Inflammatory macrophage treated with lipopolysaccharide for 1 hour (primary cell): ENCODE measurements at regions not wholly inside any gene's neighbourhood (a gene's known extent, or its start where the extent isn't known, plus 50 kb on each side); places are given as distances from the start of the nearest gene placed in this dataset.

Experiments
- DNase-seq, 2 donors: peaks; one replicate each; pipeline ENCODE4 v3.0.0-alpha.2; 2020 to 2022

- DNase-seq, result no peak
Observed at GRCh38 chr3:53944028-53944427, 52.4 kb upstream of the SELENOK start.

DNA sequence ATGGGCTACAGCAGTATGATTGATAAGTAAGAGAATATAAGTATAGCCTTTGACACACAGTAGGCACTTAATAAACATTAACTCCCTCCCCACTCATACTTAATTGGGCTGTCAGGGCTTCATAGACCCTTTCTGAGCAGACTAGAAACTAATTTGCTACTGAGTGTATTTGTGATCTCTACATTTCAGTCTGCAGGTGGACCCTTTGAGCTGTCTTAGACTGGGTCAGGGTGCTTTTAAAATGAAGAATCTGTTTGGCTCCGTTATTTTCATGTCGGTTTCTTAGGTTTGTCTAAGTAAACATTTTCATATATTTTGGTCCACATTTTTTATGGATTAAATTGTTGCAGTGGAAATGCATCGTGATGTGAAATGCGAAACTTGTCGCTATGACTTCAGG is 50.3 kb upstream of the SELENOK start:
- DNase-seq, result no peak
